GM12864 (cell line): ENCODE measurements at regions not wholly inside any gene's neighbourhood (a gene's known extent, or its start where the extent isn't known, plus 50 kb on each side); places are given as distances from the start of the nearest gene placed in this dataset.

Experiments used
- DNase-seq: peaks from one replicate; pipeline ENCODE4 v3.0.0-alpha.2; 2011; ENCODE audit warnings: low read depth
- H3K4me3 ChIP-seq: 2 replicates; pipeline ENCODE4 v1.5.1; 2011; ENCODE audit warnings: mild to moderate bottlenecking, low read depth, low read length, control low read depth
- TF ChIP-seq, protein P1 (sequence below): IDR thresholded peaks from 2 replicates; pipeline ENCODE4 v1.5.1; 2011; ENCODE audit warnings: low read depth, mild to moderate bottlenecking, moderate library complexity, low read length, control low read depth, inconsistent platforms; ENCODE audit errors: missing control alignments

DNA sequence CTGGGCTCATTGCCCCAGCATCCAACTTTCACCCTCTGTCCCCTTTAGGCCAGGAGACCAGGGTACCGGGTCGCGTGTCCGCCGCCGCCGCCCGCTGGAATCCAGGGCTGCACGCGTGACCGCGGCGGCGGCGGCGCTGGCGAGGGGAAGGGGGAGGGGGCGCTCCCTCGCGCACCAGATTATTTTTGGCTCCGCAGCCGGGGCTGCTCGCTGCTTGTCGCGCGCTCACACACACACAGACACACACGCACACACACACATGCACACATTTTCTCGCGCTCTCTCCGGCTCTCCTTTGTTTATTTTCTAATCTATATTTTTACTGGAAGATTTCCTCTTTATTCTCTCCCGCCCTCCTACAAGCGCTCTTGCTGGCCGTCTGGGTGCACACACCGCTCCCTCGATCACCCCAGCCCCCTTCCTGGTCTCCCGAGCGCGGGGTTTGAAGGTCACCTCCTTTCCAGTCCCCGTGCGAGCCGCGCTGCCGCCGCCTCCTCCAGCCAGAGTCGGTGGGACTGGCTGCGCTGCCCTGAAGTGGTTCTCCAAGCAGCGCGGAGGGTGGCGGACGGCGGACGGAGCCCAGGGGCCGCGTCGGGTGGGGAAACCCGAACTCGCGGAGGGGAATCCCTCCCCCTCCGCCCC, 921.4 kb upstream of the EEF2KMT start:
- TF ChIP-seq, protein P1, sequence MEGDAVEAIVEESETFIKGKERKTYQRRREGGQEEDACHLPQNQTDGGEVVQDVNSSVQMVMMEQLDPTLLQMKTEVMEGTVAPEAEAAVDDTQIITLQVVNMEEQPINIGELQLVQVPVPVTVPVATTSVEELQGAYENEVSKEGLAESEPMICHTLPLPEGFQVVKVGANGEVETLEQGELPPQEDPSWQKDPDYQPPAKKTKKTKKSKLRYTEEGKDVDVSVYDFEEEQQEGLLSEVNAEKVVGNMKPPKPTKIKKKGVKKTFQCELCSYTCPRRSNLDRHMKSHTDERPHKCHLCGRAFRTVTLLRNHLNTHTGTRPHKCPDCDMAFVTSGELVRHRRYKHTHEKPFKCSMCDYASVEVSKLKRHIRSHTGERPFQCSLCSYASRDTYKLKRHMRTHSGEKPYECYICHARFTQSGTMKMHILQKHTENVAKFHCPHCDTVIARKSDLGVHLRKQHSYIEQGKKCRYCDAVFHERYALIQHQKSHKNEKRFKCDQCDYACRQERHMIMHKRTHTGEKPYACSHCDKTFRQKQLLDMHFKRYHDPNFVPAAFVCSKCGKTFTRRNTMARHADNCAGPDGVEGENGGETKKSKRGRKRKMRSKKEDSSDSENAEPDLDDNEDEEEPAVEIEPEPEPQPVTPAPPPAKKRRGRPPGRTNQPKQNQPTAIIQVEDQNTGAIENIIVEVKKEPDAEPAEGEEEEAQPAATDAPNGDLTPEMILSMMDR, result no peak
- no peak overlapping the region for H3K4me3 ChIP-seq
- no peak for DNase-seq

DNA sequence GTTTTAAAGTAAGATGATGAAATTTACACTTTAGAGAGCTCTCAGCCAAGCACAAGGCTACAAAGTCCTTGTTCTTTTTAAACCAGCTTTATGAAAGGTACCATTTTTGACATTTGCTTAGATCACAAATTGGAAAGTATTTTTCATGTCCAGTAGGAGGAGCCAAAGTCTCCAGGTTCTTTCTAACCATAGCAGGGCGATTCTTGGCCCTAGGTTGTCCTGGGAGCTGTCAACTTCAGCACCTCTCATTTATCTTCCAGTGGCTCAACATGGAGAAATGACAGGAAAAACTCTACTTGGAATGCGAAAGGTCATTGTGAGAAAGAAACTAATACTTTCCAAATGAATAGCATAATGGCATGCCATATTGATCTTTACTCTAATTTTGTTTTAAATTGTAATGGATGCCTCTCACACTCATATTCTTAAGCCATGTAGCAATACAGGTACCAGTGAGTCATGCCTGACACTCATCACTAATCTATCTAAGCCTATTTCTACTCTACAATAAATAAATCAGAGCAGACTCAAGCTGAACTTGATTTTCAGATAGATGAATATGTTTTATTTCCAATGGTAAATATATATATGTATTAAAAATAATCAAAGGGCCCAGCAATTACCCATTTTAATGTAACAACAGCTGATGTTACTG, 919.1 kb upstream of the EEF2KMT start:
- TF ChIP-seq, protein P1, result no peak
- no peak overlapping the region for H3K4me3 ChIP-seq
- no peak for DNase-seq

DNA sequence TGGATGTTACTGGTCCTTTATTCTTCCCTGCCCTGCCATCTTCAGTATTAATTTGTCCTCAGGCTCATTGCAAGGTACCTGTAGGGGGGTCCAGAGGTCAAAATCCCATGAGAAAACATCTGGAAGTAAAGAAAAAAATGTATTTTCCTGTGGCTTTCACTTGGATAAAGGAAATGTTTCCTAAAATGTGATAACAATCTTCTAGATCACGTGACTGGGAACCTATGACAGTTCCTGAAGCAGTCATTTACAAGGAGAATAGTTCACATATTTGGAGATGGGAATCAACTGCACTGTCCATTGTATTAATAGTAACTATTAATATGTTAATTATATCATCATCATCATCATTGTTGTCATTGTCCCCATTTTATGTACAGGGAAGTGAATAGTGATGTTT, 915.1 kb upstream of the EEF2KMT start:
- DNase-seq, result no peak
- no peak overlapping the region for H3K4me3 ChIP-seq
- TF ChIP-seq, protein P1, result no peak

DNA sequence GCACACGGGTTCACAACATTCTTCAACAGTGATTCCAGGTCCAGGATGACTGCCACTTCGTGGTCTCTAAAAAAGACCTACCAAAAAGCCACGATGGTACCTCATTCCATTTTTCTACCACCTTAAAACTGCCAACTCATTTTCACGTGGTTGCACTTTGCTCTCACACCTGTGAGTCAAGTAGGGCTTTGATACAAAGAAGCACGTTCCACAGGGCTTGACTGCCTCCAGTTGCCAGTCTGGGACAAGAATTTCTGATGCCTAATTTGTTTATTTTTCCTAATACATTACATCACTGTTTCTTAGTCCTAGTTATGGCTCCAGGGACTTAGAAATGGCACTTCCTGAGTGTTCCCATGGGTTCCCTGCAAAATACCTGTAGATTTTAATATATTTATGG, 911.6 kb upstream of the EEF2KMT start:
- TF ChIP-seq, protein P1, result no peak
- no peak for DNase-seq
- no peak overlapping the region for H3K4me3 ChIP-seq

DNA sequence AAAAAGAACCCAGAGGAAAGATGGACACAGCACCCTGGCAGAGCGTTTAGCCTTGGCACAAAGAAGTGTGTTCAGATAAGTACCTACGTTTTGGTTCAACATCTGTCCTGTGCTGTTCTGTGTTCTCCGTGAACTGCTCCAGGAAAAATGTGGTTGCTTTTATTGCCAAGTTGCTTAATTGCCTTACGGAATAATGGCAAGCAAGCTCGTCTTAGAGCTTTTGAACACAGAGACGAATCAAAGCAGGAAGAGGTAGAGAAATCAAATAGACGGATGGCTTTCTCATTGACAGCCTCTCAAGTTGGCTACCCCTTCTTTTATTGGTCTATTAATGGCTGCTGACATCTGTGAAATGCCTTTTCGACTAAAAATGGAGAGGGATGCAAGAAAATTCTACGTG, 911.1 kb upstream of the EEF2KMT start:
- no peak for DNase-seq
- no peak overlapping the region for H3K4me3 ChIP-seq
- TF ChIP-seq, protein P1, result no peak

DNA sequence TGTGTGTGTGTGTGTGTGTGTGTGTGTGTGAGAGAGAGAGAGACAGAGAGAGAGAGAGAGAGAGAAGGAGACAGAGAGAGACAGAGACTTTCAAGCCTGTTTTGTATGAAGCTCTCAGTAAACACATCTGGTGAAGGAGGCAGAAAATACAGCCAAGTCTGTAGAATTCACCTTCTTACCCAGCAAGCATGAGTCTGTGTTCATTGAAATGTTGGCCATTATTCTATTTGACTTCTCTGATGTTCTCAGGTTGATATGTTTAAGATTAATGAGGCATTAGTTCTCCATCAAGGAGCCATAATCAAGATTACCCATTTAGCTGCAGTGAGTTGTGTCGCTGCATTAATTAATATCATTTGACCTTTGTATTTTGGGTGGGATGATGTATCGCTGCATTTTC, 895.8 kb upstream of the EEF2KMT start:
- TF ChIP-seq, protein P1, result no peak
- H3K4me3 ChIP-seq, result no peak overlapping the region
- no peak for DNase-seq

DNA sequence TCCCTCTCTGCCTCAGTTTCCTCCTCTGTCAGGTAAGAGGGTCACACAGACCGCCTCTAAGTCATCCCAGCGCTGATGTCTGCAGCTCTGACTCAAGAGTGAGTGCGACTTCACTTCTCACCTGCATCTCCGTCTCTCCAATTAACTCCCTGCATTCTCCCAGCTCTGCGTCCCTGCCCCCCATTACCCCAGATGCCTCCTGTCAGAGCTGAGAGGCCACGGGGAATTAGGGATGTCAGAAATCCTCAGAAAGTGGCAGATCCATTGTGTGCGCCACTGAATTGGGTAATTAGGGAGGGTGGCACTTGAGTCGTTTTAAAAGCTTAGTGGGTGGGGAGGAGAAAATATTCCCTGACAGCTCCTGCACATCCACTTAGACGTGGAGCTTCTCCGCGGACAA, 885.4 kb upstream of the EEF2KMT start:
- no peak for DNase-seq
- no peak overlapping the region for H3K4me3 ChIP-seq

More for the DNA sequence above, 885.4 kb upstream of the EEF2KMT start:
- TF ChIP-seq, protein P1, result no peak
